ENCODE measurements at regions not wholly inside any gene's neighbourhood (a gene's known extent, or its start where the extent isn't known, plus 50 kb on each side); places are given as distances from the start of the nearest gene placed in this dataset.

DNA sequence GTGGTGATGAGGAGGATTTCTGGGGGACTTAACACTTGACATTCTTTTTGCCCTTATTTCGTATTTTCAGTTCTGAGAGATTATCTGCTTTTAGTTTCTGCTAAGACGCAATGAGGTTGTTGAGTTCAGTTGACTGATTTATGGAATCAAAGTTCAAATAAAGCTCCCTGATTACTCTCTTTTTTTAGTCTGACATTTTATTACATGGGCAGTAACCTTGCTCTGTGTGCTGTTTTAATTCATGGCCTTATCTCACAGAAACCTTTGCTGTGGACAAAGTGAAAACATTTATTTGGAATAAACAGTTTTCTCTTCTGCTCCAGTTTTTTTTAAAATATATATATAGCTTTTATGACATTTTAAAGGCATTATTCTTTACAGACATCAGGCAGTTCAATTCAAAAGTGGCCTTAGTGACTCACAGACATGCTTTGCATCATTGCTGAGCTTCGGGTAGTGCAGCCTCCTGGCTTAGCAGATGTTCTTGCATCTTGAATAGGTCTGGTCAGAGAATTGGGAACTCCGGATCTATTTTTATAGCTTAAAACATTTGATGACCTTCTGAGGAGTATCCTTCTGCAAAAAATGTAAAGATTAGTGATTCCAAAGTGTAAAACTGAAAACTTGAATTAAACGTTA lies 162.9 kb downstream of the FAM170A start:
- FAIRE-seq, result no peak

DNA sequence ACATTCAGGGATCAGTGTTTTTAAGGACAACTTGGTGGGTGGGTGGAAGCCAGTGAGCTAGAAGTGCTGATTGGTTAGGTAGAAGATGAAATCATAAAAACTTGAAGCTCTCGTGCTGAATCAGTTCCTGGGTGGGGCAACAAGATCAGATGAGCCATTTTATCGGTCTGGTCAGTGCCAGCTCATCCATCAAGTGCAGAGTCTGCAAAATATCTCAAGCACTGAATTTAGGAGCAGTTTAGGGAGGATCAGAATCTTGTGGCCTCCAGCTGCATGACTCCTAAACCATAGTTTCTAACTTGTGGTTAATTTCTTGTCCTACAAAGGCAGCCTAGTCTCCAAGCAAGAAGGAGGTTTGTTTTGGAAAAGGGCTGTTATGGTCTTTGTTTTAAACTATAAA lies 166.4 kb downstream of the FAM170A start:
- FAIRE-seq, result no peak

DNA sequence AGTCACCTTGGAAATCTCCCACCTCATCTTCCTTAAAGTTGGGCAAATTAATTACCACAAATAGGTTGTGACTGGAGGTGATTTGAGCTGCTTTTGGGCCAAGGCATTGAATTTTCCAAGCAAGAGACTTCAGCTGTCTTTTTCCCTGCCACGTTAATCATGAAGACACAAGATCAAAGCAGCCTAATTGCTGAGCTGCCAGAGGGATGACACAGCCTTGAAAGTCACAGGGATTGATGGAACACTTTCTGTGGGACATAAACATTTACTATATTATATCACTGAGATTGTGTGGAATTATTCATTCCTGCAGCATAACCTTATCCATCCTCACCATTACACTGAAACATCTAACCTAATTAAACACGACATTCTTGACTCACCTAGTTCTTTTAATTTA lies 172.2 kb downstream of the FAM170A start:
- FAIRE-seq, result no peak

DNA sequence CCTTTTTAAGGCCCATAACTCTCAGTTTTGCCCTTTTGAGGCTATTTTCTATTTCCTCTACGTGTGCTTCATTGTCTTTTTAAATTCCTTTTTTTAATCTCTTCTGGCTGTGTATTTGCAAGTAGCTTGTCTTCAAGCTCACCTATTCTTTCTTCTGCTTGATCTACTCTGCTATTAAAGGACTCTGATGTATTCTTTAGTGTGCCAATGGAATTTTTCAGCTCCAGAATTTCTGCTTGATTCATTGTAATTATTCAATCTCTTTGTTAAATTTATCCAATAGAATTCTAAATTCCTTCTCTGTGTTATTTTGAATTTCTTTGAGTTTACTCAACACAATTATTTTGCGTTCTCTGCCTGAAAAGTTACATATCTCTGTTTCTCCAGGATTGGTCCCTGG lies 178.7 kb downstream of the FAM170A start:
- FAIRE-seq, result no peak

DNA sequence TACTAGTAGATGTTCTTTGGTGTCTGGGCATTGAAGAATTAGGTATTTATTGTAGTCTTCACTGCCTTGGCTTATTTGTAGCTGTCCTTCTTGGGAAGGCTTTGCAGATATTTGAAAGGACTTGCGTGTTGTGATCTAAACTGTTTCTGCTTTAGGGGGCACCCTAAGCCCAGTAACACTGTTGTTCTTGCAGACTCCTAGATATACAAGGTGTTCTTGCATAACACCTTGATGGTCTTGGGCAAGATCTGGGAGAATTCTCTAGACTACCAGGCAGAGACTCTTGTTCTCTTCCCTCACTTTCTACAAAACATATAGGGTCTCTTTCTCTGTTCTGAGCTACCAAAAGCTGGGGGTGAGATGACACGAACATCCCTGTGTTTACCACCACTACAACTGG lies 179.1 kb downstream of the FAM170A start:
- no peak for FAIRE-seq

DNA sequence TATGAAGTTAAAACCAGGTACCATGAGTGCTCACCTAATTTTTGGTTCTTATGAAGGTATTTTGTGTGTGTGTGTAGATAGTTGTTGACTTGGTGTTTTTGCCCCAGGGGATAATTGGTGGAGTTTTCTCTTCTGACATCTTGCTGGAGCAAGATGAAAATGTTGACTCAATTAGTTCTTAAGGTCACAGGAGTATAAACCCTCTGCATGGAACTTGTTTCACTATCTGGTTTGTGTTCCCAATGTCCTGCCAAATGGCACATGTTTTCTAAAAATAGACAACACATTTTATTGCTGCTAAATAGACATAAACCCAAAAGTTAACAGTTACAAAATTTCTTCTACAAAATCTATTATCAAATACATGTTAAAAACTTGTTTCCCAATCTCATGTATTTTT lies 180.9 kb downstream of the FAM170A start:
- no peak for FAIRE-seq

DNA sequence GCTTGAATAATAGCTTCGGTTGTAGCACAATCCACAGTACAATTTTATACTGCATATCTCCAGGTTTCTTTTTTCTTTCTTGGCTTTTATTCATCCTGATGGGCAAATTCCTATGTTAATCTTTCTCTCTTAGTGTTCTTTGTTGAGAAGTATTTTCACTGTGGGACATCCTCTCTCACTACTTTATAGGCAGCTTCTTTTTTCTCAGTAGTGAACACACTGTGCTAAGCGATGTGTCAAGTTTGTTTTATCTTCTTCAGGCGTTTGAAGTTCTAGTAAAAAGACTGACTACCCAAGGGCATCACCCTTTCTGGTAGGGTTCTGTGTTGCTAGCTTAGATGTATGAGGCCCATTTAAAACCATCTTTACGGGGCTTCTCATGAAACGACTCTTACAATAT lies 182.1 kb downstream of the FAM170A start:
- FAIRE-seq, result no peak

DNA sequence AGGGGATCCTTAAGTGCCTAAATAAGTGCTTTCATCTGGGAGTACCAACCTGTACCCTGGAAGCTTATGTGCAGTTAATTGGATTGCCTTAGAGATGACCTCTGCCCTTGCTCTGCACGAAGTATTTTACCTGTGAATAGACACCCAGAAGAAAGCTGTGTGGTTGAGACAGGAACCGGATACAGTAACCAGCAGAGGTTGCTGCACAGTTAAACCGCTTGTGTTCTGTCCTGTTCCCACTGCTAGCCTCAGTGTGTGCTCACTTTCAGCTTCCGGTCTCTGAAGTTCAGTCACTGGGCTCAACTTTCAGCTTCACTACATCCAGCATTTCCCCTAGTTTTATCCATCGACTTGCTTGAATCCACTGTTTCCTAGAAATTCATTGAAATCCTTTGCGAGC lies 185.3 kb downstream of the FAM170A start:
- FAIRE-seq, result no peak

DNA sequence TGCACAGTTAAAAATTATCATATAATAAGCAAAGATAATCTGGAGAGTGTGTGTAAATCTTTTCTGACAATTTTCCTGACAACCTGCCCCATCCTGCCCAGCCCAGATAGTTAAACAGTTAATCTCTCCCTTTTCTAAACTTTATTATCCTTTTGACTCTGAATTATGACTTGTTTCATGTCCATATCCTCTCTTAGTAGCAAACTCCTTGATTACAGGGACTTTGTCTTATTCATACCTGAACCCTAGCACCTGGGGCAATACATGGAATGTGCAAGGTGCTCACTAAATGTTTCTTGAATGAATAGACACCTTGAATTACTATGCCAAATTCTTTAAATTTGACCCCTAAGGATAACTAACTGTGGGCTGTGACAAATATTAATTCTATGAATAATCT lies 186.7 kb downstream of the FAM170A start:
- no peak for FAIRE-seq

DNA sequence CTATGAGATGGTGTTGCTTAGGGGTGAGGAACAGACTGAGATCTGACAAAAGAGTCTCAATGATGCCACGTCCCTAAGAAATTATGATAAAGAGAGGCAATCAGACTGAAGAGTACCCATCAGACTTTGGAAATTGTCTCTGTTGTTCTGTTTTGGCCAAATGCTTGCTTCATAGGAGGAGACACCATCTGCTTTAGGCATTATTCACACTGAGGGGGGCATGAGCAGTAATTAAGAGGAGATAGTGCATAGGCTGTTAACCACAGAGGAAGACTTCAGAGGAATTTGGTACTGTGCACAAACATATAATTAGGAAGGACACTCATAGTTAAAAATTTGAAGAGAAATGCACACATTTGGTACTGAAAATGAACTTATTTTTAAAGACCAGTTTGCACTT lies 190.7 kb downstream of the FAM170A start:
- FAIRE-seq, result no peak

DNA sequence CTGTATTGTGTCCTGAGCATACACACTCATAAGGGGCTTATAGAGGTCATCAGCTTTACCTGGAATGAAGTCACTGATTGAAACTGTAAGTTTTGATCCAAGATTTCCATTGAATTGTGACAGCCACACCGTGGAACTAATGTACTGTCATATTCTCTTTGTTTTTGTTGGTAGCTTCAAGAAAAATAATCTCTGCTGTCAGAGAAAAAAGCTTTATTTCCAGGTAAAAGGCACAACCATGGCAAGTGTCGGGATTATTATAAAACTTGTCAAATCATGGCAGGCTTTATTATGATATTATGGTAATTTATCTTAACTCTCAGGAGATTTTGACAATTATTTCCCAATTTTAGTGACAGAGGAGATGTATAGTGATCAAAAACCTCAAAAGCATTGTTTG lies 191.2 kb downstream of the FAM170A start:
- no peak for FAIRE-seq

DNA sequence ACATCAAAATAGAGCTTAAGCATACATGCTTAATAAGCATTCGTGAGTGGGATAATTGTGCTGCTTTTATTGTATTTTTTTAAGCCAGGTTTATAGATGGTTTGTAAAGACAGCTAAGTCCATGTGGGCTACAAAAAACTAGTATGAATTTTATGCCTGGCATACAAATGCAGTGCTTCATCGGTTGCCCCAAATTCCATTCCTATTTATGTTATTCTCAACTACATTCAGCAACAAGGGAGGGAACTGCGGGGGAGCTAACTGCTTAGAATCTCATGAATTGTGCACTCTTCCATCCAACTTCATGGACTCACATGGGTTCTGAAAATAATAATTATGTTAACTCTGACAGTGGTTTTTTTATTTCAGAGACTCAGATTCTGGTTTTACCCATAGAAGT lies 199.2 kb downstream of the FAM170A start:
- no peak for FAIRE-seq

DNA sequence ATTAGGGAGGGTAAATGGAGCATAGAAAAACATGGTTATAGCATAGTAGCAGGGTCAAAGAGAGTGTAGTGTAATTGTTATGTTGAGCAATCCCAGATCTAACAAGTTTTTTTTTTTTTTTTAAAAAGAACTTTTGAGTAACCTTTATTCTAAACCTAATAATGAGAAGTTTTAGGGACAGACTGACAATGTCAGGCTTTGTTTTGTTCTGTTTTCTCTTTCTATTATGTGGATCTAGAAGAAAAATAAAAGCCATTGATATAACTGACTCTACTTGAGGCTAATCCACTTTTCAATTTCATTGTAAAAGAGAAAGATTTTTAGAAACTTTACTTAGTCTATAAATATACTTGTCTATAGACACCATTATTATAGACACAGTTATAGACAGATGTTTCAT lies 200.0 kb downstream of the FAM170A start:
- no peak for FAIRE-seq

DNA sequence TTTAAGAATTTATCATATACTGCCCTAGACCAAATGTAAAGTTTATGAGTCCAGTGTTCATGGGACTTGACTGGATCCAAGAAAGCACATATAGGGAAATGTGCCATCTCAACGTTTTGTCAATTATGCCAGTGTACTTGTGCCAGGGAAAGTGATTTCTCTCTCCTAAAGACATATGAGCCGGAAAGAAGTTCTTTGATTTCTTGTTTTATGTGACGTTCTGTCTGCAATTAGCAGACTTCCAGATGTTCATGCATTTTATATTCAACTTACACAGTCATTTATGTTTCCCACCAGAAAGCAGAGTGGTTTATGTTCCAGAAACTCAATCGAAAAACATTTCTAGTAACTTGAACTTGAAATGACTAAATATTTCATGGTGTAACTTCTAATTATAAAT lies 203.8 kb downstream of the FAM170A start:
- FAIRE-seq, result no peak

DNA sequence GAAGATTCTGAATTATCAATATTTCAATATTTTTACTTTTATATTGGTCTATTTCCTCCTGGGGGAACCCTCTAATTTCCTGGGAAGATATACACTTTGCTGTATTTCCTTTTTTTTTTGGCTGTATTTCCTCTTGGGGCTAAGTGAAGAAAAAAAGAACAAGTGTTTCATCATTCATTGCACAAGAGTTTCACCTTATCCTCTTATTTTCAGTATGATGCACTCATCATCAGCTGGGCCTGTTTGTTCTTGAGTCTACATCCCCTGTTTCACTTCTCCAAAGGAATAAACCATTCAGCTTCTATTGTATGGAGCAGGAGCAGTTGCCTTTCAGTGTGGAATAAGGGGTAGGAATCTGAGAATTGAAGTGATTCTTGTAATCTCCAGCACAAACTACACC lies 210.8 kb downstream of the FAM170A start:
- FAIRE-seq, result no peak

DNA sequence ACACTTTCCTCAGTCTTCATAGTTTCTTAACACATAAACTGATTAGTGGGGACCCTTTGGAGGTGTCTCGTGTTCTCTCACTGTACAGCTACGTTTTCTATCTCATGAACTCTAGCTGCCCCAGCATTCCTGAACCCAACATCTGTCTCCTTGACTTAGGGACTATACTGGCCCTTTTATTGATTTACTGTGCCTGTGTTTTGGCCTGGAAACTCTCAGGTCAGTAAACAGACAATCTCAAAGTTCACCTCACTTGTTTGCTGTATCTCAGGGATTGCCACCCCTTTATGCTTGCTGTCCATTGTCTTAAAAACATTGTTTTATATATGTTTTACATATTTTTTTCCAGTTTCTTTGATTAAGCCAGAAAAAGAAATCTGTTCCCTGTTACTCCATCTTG lies 222.8 kb downstream of the FAM170A start:
- no peak for FAIRE-seq

DNA sequence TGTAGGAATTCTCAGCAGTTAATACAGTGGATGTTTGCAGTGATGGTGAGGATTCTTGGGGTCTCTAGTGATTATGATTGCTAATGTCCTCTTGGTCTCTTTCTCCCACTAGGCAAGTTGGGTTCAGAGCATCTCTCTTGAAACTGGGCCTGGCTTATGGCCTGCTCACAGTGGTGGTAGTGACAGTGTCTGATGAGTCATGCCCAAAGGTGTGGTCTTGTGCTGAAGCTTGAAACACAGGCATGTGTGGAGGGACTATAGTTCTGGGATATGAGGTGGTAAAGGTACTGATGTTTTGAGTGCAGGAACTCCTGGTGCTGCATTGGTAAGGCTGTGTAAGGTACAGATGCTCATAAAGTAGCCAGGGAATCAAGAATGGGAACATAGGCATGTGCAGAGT lies 231.1 kb downstream of the FAM170A start:
- FAIRE-seq, result no peak

DNA sequence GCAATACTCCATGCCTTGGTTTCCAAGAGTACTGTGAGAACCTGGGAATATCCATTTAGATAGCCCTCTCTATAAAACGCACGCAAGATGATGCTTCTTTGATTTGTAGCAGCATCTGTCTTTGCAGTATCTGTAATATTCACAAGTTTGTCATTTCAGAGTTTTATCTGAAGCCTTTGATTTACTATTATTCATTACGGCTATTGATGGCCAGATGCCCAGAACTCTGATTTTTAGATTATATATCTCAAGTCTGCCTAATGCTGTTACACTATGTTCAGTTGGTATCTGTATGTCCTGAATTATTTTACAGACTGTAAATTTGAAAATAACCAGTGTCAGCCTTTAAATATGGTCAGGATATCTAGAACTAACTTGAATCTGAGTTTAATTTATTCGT lies 233.3 kb downstream of the FAM170A start:
- no peak for FAIRE-seq

DNA sequence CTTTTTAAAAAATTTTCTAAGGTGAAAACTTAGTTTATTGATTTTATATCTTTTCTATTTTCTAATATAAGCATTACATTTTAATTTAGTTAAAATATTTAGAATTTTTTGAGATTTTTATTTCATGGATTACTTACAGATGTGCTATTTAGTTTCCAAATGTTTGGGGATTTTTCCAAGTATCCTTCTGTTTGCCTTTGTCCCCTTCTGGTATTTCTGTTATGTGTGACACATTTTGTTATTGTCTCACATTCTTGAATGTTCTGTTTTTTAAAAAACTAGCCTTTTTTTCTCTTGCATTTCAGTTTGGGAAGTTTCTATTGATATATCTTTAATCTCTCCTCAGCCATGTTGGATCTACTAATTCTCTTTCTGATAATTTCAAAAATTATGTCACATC lies 234.9 kb downstream of the FAM170A start:
- FAIRE-seq, result peak; percentile 68

DNA sequence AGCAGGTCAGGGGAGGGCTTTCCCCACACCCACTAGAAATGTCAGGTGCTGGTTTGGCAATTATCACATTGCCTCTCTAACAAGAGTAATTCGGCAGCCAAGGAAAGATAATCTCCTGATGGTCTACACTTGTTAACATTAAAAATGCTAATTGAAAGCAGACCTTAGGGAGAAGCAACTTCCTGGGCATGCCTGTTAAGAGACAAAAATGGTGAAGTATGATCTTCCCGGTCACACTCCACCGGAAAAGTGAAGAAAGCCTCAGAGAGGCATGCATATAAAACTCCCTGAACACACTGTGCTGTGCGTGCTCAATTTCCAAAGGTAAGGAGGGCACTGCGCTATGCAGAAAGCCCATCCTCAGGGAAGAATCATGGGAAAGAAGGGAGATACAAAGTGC lies 244.3 kb downstream of the FAM170A start:
- no peak for FAIRE-seq

DNA sequence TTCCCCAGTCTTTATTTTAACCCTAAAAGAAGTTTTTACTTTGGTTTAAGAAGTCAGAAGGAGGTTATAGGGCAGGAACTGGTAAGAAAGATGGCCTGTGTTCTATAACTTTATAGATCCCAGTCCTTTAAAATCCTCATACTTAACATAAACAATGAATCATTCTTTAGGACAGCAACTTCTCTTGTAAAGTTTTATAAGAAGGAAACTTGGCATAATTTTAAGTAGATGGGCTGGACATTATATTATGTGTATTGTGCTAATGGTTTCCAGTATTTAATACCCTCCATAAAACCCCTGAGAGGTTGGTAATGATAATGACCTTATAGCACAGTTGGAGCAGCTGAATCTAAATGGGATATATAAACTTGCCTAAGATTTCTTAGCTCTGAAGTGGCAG lies 247.2 kb downstream of the FAM170A start:
- no peak for FAIRE-seq

DNA sequence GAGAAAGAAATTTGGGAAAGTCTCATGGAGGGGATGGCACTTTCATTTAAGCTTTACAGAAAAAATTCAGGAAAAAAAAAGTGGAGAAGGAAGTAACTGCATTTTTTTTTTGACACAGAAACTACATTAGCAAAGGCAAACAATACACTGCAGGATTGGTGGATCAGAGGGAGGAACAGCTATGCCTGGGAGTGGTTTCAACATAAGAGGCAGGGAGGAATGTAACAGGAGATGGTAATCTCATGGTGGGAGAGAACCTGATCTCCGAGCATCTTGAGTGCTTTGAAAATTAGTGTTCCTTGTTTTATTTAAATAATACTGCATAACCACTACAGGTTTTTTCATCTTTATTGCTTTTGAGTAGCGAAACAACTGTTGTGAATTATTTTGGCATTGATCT lies 249.4 kb downstream of the FAM170A start:
- no peak for FAIRE-seq

DNA sequence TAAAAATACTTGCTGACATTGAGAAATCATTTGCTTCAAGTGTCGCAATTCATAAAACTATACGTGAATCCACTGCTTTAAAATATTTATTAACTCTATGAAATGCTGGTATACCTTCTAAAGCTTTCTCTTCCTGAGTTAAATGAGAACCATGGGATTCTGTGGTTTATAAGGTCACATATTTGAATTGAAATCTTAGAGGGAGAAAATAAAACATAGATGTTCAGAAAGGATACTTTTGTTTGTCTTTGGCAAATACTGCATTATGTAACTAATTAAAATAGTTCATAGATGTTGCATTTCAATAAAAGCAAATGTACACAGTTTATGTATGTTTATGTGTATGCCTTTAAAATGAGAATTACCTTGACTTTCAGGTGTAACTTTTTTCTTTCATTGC lies 250.1 kb downstream of the FAM170A start:
- FAIRE-seq, result no peak

DNA sequence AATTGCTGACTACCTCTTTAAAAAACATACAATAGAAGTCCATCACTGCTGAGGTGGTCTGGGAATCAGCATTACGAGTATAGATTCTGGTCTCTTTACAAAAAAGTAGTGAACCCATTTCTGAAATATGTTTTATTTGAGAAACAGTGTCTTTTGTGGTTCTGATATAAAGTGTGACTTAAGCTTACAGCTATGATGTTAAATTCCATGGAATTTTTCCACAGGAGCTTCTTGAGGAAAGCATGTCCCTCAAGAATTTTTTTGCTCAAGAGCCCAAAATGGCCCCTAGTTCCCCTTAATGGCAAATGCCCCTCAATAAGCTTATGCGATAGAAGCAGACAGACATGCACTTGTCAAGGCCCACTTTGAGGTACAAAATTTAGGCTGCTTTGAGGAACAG lies 265.7 kb downstream of the FAM170A start:
- FAIRE-seq, result no peak

DNA sequence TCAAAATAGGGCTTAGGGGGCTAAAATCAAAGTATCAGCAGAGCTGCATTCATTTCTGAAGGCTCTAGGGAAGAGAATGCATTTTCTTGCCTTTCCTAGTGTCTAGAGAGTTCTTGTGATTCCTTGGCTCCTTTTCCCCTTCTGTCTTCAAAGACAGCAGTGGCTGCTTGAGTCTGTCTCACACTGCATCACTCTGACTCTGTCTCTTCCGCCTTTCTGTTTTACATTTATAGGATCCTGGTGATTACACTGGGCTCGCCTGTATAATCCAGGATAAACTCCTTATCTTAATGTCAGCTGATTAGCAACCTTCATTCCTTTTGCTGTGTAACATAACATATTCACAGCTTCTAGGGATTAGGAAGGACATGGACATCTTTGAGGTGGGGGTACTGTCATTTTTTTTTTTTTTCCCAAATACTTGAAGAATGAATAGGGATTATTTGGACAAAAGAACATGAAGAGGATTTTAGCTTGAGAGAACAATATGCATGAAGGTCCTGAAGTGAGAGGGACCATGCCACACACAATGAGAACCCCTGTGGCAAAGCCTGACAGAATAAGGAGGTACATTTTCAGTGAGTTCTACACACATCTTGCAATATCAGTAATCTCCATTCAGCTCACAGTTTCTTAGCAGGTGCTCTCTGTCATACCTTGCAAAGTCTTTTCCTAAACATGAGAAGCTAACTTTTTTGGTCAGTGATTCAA lies 267.6 kb downstream of the FAM170A start:
- no peak for FAIRE-seq
